Pulmonary artery endothelial cell (primary cell): ENCODE measurements at regions not wholly inside any gene's neighbourhood (a gene's known extent, or its start where the extent isn't known, plus 50 kb on each side); places are given as distances from the start of the nearest gene placed in this dataset.

ENCODE experiments used
- DNase-seq: peaks from one replicate; pipeline ENCODE4 v3.0.0-alpha.2; 2011; ENCODE audit warnings: low read depth, low spot score

DNA sequence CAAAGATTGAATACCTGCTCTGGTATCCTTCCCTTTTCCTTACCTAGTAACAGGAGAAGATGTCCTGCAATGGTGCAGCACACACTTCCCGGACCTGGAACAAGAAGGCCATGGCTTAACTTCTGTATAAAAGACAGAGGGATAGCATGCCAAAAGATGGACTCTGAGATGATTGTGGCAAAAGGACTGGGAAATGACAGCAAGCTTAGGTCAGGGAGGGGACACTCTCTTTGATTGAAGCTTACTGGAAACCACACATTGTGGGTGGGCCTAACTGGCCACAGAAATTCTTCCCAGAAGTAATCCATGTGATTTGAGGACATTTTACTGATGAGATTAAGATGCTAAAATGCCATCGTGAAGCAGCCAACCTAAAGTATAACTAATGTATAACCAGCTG lies 71.0 kb upstream of the OTUD4 start:
- DNase-seq = no peak

DNA sequence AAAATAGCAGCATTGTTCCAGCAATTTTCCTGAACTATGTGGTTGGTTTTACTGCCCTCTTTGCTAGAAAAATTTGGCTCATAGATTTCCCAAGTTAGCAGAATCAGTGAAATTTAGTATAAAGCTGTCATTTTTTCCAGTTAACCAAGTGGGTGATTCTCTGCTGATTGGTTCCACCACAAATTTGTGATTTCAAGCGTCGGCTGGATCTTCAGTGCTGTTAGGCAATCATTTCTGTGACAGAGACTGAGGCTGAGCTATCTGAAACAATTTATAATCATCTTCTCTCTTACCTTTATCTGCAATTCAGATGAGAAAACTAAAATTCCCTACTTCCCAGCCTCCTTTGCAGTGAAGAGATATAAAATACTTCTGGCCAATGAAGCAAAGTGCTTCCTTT lies 68.6 kb upstream of the OTUD4 start:
- no peak for DNase-seq

DNA sequence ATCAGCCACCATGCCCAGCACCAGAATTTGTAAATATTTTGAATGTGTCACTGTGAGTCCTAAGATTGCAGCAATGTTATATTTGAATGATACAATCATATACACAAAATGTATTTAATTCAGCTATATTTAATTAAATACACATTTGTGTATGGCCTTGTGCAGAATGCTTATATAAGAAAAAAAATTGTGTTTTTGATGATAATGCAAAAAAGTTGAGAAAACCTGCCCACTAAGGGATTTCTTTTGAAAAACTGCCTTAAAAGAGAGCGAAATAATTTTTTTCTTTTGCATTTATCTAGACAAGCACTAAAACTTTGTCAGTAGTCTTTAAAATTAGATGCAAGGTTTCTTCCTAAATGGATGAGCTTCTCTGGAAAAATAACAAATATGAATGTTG lies 68.1 kb upstream of the OTUD4 start:
- DNase-seq = no peak

DNA sequence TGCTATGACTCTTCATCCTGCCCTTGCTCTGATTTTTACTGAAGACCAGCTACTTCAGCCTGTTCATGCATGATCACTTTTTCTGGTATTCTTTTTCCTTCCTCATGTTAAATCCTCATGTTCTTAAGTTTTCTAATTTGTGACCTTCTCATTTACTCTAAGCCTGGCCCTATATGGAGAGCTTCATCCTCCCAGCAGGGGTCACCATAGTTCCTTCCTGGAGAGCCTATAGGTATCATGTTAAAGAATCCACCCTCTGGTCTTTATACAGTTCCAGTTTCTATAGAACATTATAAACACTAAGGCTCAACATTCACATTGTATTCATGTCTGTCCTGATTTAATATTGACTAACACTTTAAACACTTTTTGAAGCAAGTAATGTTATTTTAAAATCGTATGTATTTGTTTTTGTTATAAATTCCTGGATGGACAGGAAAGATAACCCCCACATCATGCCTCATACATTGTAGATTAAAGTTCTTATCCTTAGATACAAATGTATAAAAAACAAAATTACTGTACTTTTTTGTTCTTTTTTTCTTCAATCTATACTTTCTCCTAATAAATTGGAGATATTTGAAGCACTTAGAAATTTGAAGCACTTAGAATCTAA lies 53.8 kb upstream of the OTUD4 start:
- DNase-seq = peak; percentile 22

GRCh38 chr4:145231906-145232700 lies 51.7 kb upstream of the OTUD4 start:
- no peak for DNase-seq

DNA sequence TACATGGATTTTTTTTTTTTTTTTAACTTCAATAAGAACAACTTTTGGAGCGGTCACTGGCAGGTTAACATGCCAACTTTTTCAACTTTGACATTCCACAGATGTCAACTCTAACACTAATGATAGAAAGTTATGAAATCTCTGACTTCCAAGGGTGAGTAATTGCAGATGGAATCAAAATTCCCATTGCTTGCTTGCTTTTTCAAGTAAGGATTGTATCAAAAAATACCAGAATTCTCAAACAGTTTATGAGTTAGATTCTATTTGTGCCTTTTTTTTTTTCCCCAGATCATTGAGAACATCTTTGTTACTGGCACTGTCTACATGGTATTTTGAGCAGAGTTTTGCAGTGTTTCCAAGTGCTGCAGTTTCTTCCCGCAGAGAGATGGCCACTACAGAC lies 50.3 kb upstream of the OTUD4 start:
- no peak for DNase-seq
